ENCODE measurements at regions not wholly inside any gene's neighbourhood (a gene's known extent, or its start where the extent isn't known, plus 50 kb on each side); places are given as distances from the start of the nearest gene placed in this dataset.

- no peak overlapping the region for H3K4me3 Mint-ChIP-seq (ENCODE audit: low read depth)
- H3K27ac Mint-ChIP-seq, result no peak overlapping the region
- no peak for TF ChIP-seq CTCF (IDR thresholded peaks at IDR 0.05; ENCODE audit: unreplicated experiment)
- no peaks in the 10 kb centered on the region for H3K36me3 Mint-ChIP-seq (ENCODE audit: insufficient read depth)
- peaks cover 2% of the 10 kb centered on the region for H3K4me1 Mint-ChIP-seq (ENCODE audit: low read depth)
- DNase-seq (ENCODE audit: low spot score, unreplicated experiment), result no peak
- peaks cover 16% of the 10 kb centered on the region for H3K9me3 Mint-ChIP-seq (ENCODE audit: low read depth)
- no peaks in the 10 kb centered on the region for H3K27me3 Mint-ChIP-seq
These were observed 280.5 kb downstream of the FBXW7 start for GRCh38 chr4:152255437-152255836.

GRCh38 chr4:152248347-152248746 lies 287.5 kb downstream of the FBXW7 start:
- H3K4me3 Mint-ChIP-seq (ENCODE audit: low read depth), result no peak overlapping the region
- peaks cover 12% of the 10 kb centered on the region for H3K9me3 Mint-ChIP-seq (ENCODE audit: low read depth)
- no peaks in the 10 kb centered on the region for H3K36me3 Mint-ChIP-seq (ENCODE audit: insufficient read depth)
- DNase-seq (ENCODE audit: low spot score, unreplicated experiment), result no peak
- no peak for TF ChIP-seq CTCF (IDR thresholded peaks at IDR 0.05; ENCODE audit: unreplicated experiment)
- H3K4me1 Mint-ChIP-seq (ENCODE audit: low read depth), result no peaks in the 10 kb centered on the region
- peaks cover 11% of the 10 kb centered on the region for H3K27me3 Mint-ChIP-seq
- H3K27ac Mint-ChIP-seq, result no peak overlapping the region

- DNase-seq (ENCODE audit: low spot score, unreplicated experiment), result no peak
- no peak for TF ChIP-seq CTCF (IDR thresholded peaks at IDR 0.05; ENCODE audit: unreplicated experiment)
- Mint-ChIP-seq H3K36me3 (ENCODE audit: insufficient read depth) (no peaks in the 10 kb centered on the region), H3K27ac (no peak overlapping the region), H3K27me3 (peaks cover 14% of the 10 kb centered on the region), H3K4me3 (ENCODE audit: low read depth) (no peak overlapping the region), H3K9me3 (ENCODE audit: low read depth) (peaks cover 4% of the 10 kb centered on the region), H3K4me1 (ENCODE audit: low read depth) (no peaks in the 10 kb centered on the region)
These were observed 288.5 kb downstream of the FBXW7 start for GRCh38 chr4:152247271-152247975.

GRCh38 chr4:152246659-152247058 lies 289.2 kb downstream of the FBXW7 start:
- peaks cover 2% of the 10 kb centered on the region for H3K9me3 Mint-ChIP-seq (ENCODE audit: low read depth)
- DNase-seq (ENCODE audit: low spot score, unreplicated experiment), result no peak
- H3K27ac Mint-ChIP-seq, result no peak overlapping the region
- H3K4me3 Mint-ChIP-seq (ENCODE audit: low read depth), result no peak overlapping the region
- H3K4me1 Mint-ChIP-seq (ENCODE audit: low read depth), result no peaks in the 10 kb centered on the region
- H3K36me3 Mint-ChIP-seq (ENCODE audit: insufficient read depth), result no peaks in the 10 kb centered on the region
- H3K27me3 Mint-ChIP-seq, result peaks cover 14% of the 10 kb centered on the region
- TF ChIP-seq CTCF (IDR thresholded peaks at IDR 0.05; ENCODE audit: unreplicated experiment), result no peak

- DNase-seq (ENCODE audit: low spot score, unreplicated experiment), result no peak
- Mint-ChIP-seq H3K9me3 (ENCODE audit: low read depth) (no peaks in the 10 kb centered on the region), H3K27me3 (peaks cover 14% of the 10 kb centered on the region), H3K36me3 (ENCODE audit: insufficient read depth) (no peaks in the 10 kb centered on the region), H3K27ac (no peak overlapping the region), H3K4me1 (ENCODE audit: low read depth) (no peaks in the 10 kb centered on the region), H3K4me3 (ENCODE audit: low read depth) (no peak overlapping the region)
- no peak for TF ChIP-seq CTCF (IDR thresholded peaks at IDR 0.05; ENCODE audit: unreplicated experiment)
These were observed 290.2 kb downstream of the FBXW7 start for GRCh38 chr4:152245680-152246079.

Measured in progenitor cell of endocrine pancreas (in vitro differentiated cells).